CD4-positive, alpha-beta T cell treated with Interleukin-4 for 1 hour (primary cell): ENCODE measurements at regions not wholly inside any gene's neighbourhood (a gene's known extent, or its start where the extent isn't known, plus 50 kb on each side); places are given as distances from the start of the nearest gene placed in this dataset.
"Not testable (repeated sequence)": the region's sequence is repeated elsewhere in the genome, so short reads cannot be mapped to it uniquely, and the experiment has no call there.

Experiments
- DNase-seq, 2 donors: peaks; one replicate each; pipeline ENCODE4 v3.0.0-alpha.2; 2020 to 2022

- DNase-seq: no peak
Observed at GRCh38 chr5:63894690-63895089, 67.6 kb downstream of the HTR1A start.

- DNase-seq: no peak
Observed at GRCh38 chr5:63878788-63879187, 83.5 kb downstream of the HTR1A start.

GRCh38 chr5:63877961-63878360, 84.3 kb downstream of the HTR1A start:
- DNase-seq: no peak

GRCh38 chr5:63860379-63860778, 101.9 kb downstream of the HTR1A start:
- DNase-seq: no peak

- no peak for DNase-seq
Observed at GRCh38 chr5:63854076-63854475, 108.2 kb downstream of the HTR1A start.

GRCh38 chr5:63843190-63843589, 119.1 kb downstream of the HTR1A start:
- DNase-seq: no peak

GRCh38 chr5:63837437-63837836, 124.8 kb downstream of the HTR1A start:
- no peak for DNase-seq

- no peak for DNase-seq
Observed at GRCh38 chr5:63831381-63831780, 130.9 kb downstream of the HTR1A start.

- DNase-seq: no peak
Observed at GRCh38 chr5:63825984-63826383, 136.3 kb downstream of the HTR1A start.

- no peak for DNase-seq
Observed at GRCh38 chr5:63823583-63823982, 138.7 kb downstream of the HTR1A start.

- no peak for DNase-seq
Observed at GRCh38 chr5:63822614-63823013, 139.6 kb downstream of the HTR1A start.

GRCh38 chr5:63820577-63820976, 141.7 kb downstream of the HTR1A start:
- no peak for DNase-seq

GRCh38 chr5:63812693-63813092, 149.6 kb downstream of the HTR1A start:
- DNase-seq: no peak

GRCh38 chr5:63811961-63812360, 150.3 kb downstream of the HTR1A start:
- DNase-seq: no peak

GRCh38 chr5:63811286-63811685, 151.0 kb downstream of the HTR1A start:
- DNase-seq: no peak

- no peak for DNase-seq
Observed at GRCh38 chr5:63805151-63805550, 157.1 kb downstream of the HTR1A start.

- no peak for DNase-seq
Observed at GRCh38 chr5:63803165-63803564, 159.1 kb downstream of the HTR1A start.

GRCh38 chr5:63794979-63795378, 167.3 kb downstream of the HTR1A start:
- DNase-seq: no peak

GRCh38 chr5:63794296-63794695, 167.9 kb downstream of the HTR1A start:
- no peak for DNase-seq

GRCh38 chr5:63774939-63775338, 187.3 kb downstream of the HTR1A start:
- no peak for DNase-seq

GRCh38 chr5:63768221-63768620, 194.0 kb downstream of the HTR1A start:
- DNase-seq: no peak

GRCh38 chr5:63760965-63761364, 201.3 kb downstream of the HTR1A start:
- no peak for DNase-seq

GRCh38 chr5:63743096-63743798, 219.0 kb downstream of the HTR1A start:
- DNase-seq: no peak

- DNase-seq: not testable (repeated sequence)
Observed at GRCh38 chr5:63732880-63733279, 229.4 kb downstream of the HTR1A start.

- DNase-seq: no peak
Observed at GRCh38 chr5:63727583-63727982, 234.7 kb downstream of the HTR1A start.
